Left lung (tissue), 4 donors: ENCODE measurements at regions not wholly inside any gene's neighbourhood (a gene's known extent, or its start where the extent isn't known, plus 50 kb on each side); places are given as distances from the start of the nearest gene placed in this dataset.

Experiments used
- ATAC-seq: fragments of 200-7000 bp; cut with Tn5 transposase; one replicate; pipeline ENCODE4 v1.9.1; 2020; ENCODE audit warnings: moderate library complexity
- DNase-seq, 4 donors: peaks; one replicate each; pipeline ENCODE4 v3.0.0-alpha.2; 2013 to 2020
- H3K27ac ChIP-seq, 2 donors: fragments of 200-600 bp; sonication (generic) in 1 of 2; one replicate each; pipeline versions ENCODE4 v1.5.0 to v1.8.0; 2020 to 2021
- H3K27me3 ChIP-seq, 2 donors: fragments of 200-600 bp; sonication (generic) in 1 of 2; one replicate each; pipeline versions ENCODE4 v1.5.0 to v1.8.0; 2020 to 2021
- H3K36me3 ChIP-seq, 2 donors: fragments of 200-600 bp; sonication (generic) in 1 of 2; one replicate each; pipeline versions ENCODE4 v1.5.0 to v1.8.0; 2020 to 2021
- H3K4me1 ChIP-seq, 2 donors: fragments of 200-600 bp; one replicate each; pipeline ENCODE4 v1.8.0; 2021
- H3K4me3 ChIP-seq, 2 donors: fragments of 200-600 bp; sonication (generic) in 1 of 2; one replicate each; pipeline versions ENCODE4 v1.5.0 to v1.8.0; 2020 to 2021; ENCODE audit warnings: mild to moderate bottlenecking in 1 of 2
- H3K9me3 ChIP-seq, 2 donors: fragments of 200-600 bp; sonication (generic) in 1 of 2; one replicate each; pipeline versions ENCODE4 v1.5.0 to v1.8.0; 2020 to 2021
- CTCF ChIP-seq, 2 donors: fragments of 200-600 bp; sonication (generic) in 1 of 2; IDR thresholded peaks; one replicate each; pipeline versions ENCODE4 v1.5.0 to v1.8.0; 2021; ENCODE audit warnings: antibody characterized with exemption in 2 of 2
- intact Hi-C, 2 donors: fragments of 100-400 bp; cut with DNase I; formaldehyde crosslinking; loops; one replicate each; pipeline versions ENCODE4 v1.11.2 to v1.14.2; 2022
- donor health status: DM: no; HTN: yes; CAD: no.
- donor health status: DM: no; HTN: no; CAD: no.

DNA sequence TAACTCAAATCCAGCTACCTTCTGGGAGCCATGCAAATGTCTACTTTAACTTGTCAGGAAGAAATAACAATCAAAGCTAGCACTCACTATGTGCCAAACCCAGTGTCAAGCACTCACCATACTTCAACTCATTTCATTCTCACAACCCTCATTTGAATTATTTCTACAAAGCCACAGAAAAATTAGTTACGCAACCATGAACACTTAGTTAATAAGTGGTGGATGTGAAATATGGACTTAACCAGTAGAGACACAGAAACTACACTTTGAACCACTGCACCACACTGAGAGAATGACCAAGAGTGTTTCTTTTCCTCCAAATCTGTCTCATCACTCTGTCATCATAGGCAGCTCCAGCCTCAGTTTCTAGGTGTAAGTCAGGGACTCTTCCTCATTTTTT is 91.0 kb upstream of the MBNL1 start:
- H3K4me3 ChIP-seq = no peak overlapping the region
- no peak for TF ChIP-seq CTCF (IDR thresholded peaks at IDR 0.05)
- DNase-seq (no peak), ATAC-seq (peak; percentile 75)
- H3K9me3 ChIP-seq = no peaks in the 10 kb centered on the region
- H3K36me3 ChIP-seq = no peaks in the 10 kb centered on the region
- no peaks in the 10 kb centered on the region for H3K27me3 ChIP-seq
- intact Hi-C loops = no loop called here
- H3K27ac ChIP-seq = no peak overlapping the region
- H3K4me1 ChIP-seq = peaks cover 0 to 23% of the 10 kb centered on the region in 2 donors

GRCh38 chr3:152183473-152183872 is 85.3 kb upstream of the MBNL1 start:
- Histone ChIP-seq H3K27ac (no peak overlapping the region), H3K4me1 (peaks cover 0 to 4% of the 10 kb centered on the region in 2 donors), H3K9me3 (no peaks in the 10 kb centered on the region), H3K27me3 (no peaks in the 10 kb centered on the region), H3K4me3 (no peak overlapping the region), H3K36me3 (no peaks in the 10 kb centered on the region)
- ATAC-seq (no peak), DNase-seq (peak in 2 of 4 donors; percentile 44 to 62)
- intact Hi-C loops = loop anchor here in 1 of 2 donors (10.0 kb wide), 2 partner anchors 141 to 261 kb away; no protein-coding TSS in a partner anchor
- peak; percentile 16 to 26 for TF ChIP-seq CTCF (IDR thresholded peaks at IDR 0.05)

- DNase-seq = no peak
- H3K9me3 ChIP-seq = no peaks in the 10 kb centered on the region
- no peak overlapping the region for H3K27ac ChIP-seq
- intact Hi-C loops = loop anchor here in 1 of 2 donors (10.0 kb wide), 2 partner anchors 140 to 260 kb away; no protein-coding TSS in a partner anchor
- TF ChIP-seq CTCF (IDR thresholded peaks at IDR 0.05) = no peak
- H3K36me3 ChIP-seq = no peaks in the 10 kb centered on the region
- H3K27me3 ChIP-seq = no peaks in the 10 kb centered on the region
- no peak overlapping the region for H3K4me3 ChIP-seq
- peaks cover 0 to 4% of the 10 kb centered on the region in 2 donors for H3K4me1 ChIP-seq
- no peak for ATAC-seq
These were observed 83.6 kb upstream of the MBNL1 start for GRCh38 chr3:152184971-152185686.

DNA sequence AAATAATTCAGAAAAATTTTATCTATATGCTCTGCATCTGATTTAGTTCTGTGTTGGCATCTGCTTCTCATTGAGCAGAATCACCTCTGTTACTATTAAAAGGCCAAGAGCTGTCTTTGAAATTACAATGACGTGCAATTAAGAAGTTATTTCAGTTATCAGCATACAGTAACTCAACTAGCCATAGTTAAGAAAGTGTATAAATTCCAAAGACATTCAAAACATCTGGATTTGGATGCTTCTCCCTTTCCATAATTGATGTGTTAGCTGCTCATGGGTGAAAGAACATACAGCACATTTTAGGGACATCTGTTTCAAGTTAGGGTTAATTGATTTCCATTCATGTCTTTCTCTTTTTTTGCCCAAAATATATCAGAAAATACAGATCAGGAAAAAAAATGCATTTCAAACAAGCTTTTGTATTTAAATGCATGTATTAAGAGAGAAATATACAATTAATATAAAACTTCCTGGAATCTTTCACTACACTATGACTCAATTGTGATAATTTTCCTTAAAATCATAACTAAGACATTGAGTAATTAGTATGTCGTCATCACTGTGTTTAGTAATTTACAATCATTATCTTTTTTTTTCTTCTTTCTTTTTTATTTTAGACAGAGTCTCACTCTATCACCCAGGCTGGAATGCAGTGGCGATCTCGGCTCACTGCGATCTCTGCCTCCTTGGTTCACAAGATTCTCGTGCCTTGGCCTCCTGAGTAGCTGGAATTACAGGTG is 82.7 kb upstream of the MBNL1 start:
- Histone ChIP-seq H3K4me1 (peaks cover 0 to 4% of the 10 kb centered on the region in 2 donors), H3K27ac (no peak overlapping the region), H3K4me3 (no peak overlapping the region), H3K36me3 (no peaks in the 10 kb centered on the region), H3K27me3 (no peaks in the 10 kb centered on the region), H3K9me3 (no peaks in the 10 kb centered on the region)
- ATAC-seq (no peak), DNase-seq (no peak)
- intact Hi-C loops = loop anchor here in 1 of 2 donors (10.0 kb wide), 2 partner anchors 139 to 259 kb away; no protein-coding TSS in a partner anchor
- TF ChIP-seq CTCF (IDR thresholded peaks at IDR 0.05) = no peak

- no peak overlapping the region for H3K4me3 ChIP-seq
- no peak for ATAC-seq
- no peaks in the 10 kb centered on the region for H3K27me3 ChIP-seq
- H3K4me1 ChIP-seq = peaks cover 0 to 23% of the 10 kb centered on the region in 2 donors
- TF ChIP-seq CTCF (IDR thresholded peaks at IDR 0.05) = no peak
- intact Hi-C loops = no loop called here
- no peaks in the 10 kb centered on the region for H3K9me3 ChIP-seq
- no peak for DNase-seq
- no peak overlapping the region for H3K27ac ChIP-seq
- no peaks in the 10 kb centered on the region for H3K36me3 ChIP-seq
These were observed 78.0 kb upstream of the MBNL1 start for GRCh38 chr3:152190636-152191183.
